ENCODE measurements at regions not wholly inside any gene's neighbourhood (a gene's known extent, or its start where the extent isn't known, plus 50 kb on each side); places are given as distances from the start of the nearest gene placed in this dataset.

GRCh38 chr18:51288582-51288981 lies 91.1 kb upstream of the MEX3C start:
- CTCF ChIA-PET (ENCODE audit: partially characterized antibody): no interaction called here
- no peaks in the 10 kb centered on the region for H3K9me3 ChIP-seq (ENCODE audit: control insufficient read depth in 1 of 2, low read length in 2 of 2)
- POLR2A ChIA-PET (ENCODE audit: partially characterized antibody): no interaction called here

GRCh38 chr18:51290860-51291259 lies 93.4 kb upstream of the MEX3C start:
- H3K27me3 Mint-ChIP-seq: peaks cover 5 to 7% of the 10 kb centered on the region in 2 donors
- H3K27ac Mint-ChIP-seq: no peak overlapping the region
- no peak overlapping the region for H3K4me3 Mint-ChIP-seq
- no peaks in the 10 kb centered on the region for H3K4me1 ChIP-seq (ENCODE audit: insufficient read depth, low read length)
- intact Hi-C loops (cut with micrococcal nuclease): no loop called here
- CTCF ChIA-PET (ENCODE audit: partially characterized antibody): no interaction called here
- no peak overlapping the region for H3K27ac ChIP-seq (ENCODE audit: low read depth, low read length)
- H3K36me3 Mint-ChIP-seq: no peaks in the 10 kb centered on the region
- H3K4me1 Mint-ChIP-seq: no peaks in the 10 kb centered on the region
- DNase-seq: no peak
- peaks cover 0 to 8% (median 3%) of the 10 kb centered on the region in 8 donors for H3K9me3 Mint-ChIP-seq
- H3K27me3 ChIP-seq (ENCODE audit: insufficient read depth, low read length): no peaks in the 10 kb centered on the region
- no peak overlapping the region for H3K4me3 ChIP-seq (ENCODE audit: low read length in 2 of 2)
- POLR2A ChIA-PET (ENCODE audit: partially characterized antibody): no interaction called here
- H3K9me3 ChIP-seq (ENCODE audit: control insufficient read depth in 1 of 2, low read length in 2 of 2): no peaks in the 10 kb centered on the region
- no peaks in the 10 kb centered on the region for H3K36me3 ChIP-seq (ENCODE audit: insufficient read depth, low read length)

More at GRCh38 chr18:51288582-51288981, 91.1 kb upstream of the MEX3C start:
- intact Hi-C loops (cut with micrococcal nuclease): no loop called here
- Mint-ChIP-seq H3K4me3 (no peak overlapping the region), H3K27me3 (peaks cover 0 to 5% of the 10 kb centered on the region in 2 donors), H3K4me1 (no peaks in the 10 kb centered on the region), H3K27ac (no peak overlapping the region), H3K9me3 (peaks cover 0 to 8% (median 2%) of the 10 kb centered on the region in 8 donors), H3K36me3 (no peaks in the 10 kb centered on the region)
- Histone ChIP-seq H3K4me3 (ENCODE audit: low read length in 2 of 2) (no peak overlapping the region), H3K27me3 (ENCODE audit: insufficient read depth, low read length) (no peaks in the 10 kb centered on the region), H3K36me3 (ENCODE audit: insufficient read depth, low read length) (no peaks in the 10 kb centered on the region), H3K27ac (ENCODE audit: low read depth, low read length) (no peak overlapping the region), H3K4me1 (ENCODE audit: insufficient read depth, low read length) (no peaks in the 10 kb centered on the region)
- DNase-seq: no peak

GRCh38 chr18:51300912-51301311 lies 103.4 kb upstream of the MEX3C start:
- Histone ChIP-seq H3K4me1 (ENCODE audit: insufficient read depth, low read length) (no peaks in the 10 kb centered on the region), H3K36me3 (ENCODE audit: insufficient read depth, low read length) (no peaks in the 10 kb centered on the region), H3K27me3 (ENCODE audit: insufficient read depth, low read length) (no peaks in the 10 kb centered on the region), H3K9me3 (ENCODE audit: control insufficient read depth in 1 of 2, low read length in 2 of 2) (no peaks in the 10 kb centered on the region), H3K27ac (ENCODE audit: low read depth, low read length) (no peak overlapping the region), H3K4me3 (ENCODE audit: low read length in 2 of 2) (no peak overlapping the region)
- H3K27ac Mint-ChIP-seq: no peak overlapping the region
- H3K4me3 Mint-ChIP-seq: no peak overlapping the region
- H3K4me1 Mint-ChIP-seq: no peaks in the 10 kb centered on the region
- ChIA-PET CTCF (ENCODE audit: partially characterized antibody) (no interaction called here), POLR2A (ENCODE audit: partially characterized antibody) (no interaction called here)
- DNase-seq: no peak
- no peaks in the 10 kb centered on the region for H3K9me3 Mint-ChIP-seq
- no peaks in the 10 kb centered on the region for H3K36me3 Mint-ChIP-seq
- intact Hi-C loops (cut with micrococcal nuclease): no loop called here
- peaks cover 5 to 6% of the 10 kb centered on the region in 2 donors for H3K27me3 Mint-ChIP-seq

GRCh38 chr18:51301376-51301775 lies 103.9 kb upstream of the MEX3C start:
- ChIA-PET POLR2A (ENCODE audit: partially characterized antibody) (no interaction called here), CTCF (ENCODE audit: partially characterized antibody) (no interaction called here)
- Mint-ChIP-seq H3K27ac (no peak overlapping the region), H3K9me3 (no peaks in the 10 kb centered on the region), H3K27me3 (peaks cover 5 to 6% of the 10 kb centered on the region in 2 donors), H3K4me3 (no peak overlapping the region), H3K36me3 (no peaks in the 10 kb centered on the region), H3K4me1 (no peaks in the 10 kb centered on the region)
- H3K36me3 ChIP-seq (ENCODE audit: insufficient read depth, low read length): no peaks in the 10 kb centered on the region
- H3K4me1 ChIP-seq (ENCODE audit: insufficient read depth, low read length): no peaks in the 10 kb centered on the region
- intact Hi-C loops (cut with micrococcal nuclease): no loop called here
- H3K27ac ChIP-seq (ENCODE audit: low read depth, low read length): no peak overlapping the region
- H3K4me3 ChIP-seq (ENCODE audit: low read length in 2 of 2): no peak overlapping the region
- DNase-seq: no peak
- no peaks in the 10 kb centered on the region for H3K9me3 ChIP-seq (ENCODE audit: control insufficient read depth in 1 of 2, low read length in 2 of 2)
- no peaks in the 10 kb centered on the region for H3K27me3 ChIP-seq (ENCODE audit: insufficient read depth, low read length)

- Mint-ChIP-seq H3K4me1 (no peaks in the 10 kb centered on the region), H3K27ac (no peak overlapping the region), H3K36me3 (no peaks in the 10 kb centered on the region), H3K27me3 (peaks cover 1 to 4% of the 10 kb centered on the region in 2 donors), H3K9me3 (peaks cover 0 to 9% (median under 1%) of the 10 kb centered on the region in 8 donors), H3K4me3 (no peak overlapping the region)
- ChIA-PET CTCF (ENCODE audit: partially characterized antibody) (no interaction called here), POLR2A (ENCODE audit: partially characterized antibody) (no interaction called here)
- Histone ChIP-seq H3K27ac (ENCODE audit: low read depth, low read length) (no peak overlapping the region), H3K27me3 (ENCODE audit: insufficient read depth, low read length) (no peaks in the 10 kb centered on the region), H3K4me1 (ENCODE audit: insufficient read depth, low read length) (no peaks in the 10 kb centered on the region), H3K4me3 (ENCODE audit: low read length in 2 of 2) (no peak overlapping the region), H3K9me3 (ENCODE audit: control insufficient read depth in 1 of 2, low read length in 2 of 2) (no peaks in the 10 kb centered on the region), H3K36me3 (ENCODE audit: insufficient read depth, low read length) (no peaks in the 10 kb centered on the region)
- intact Hi-C loops (cut with micrococcal nuclease): no loop called here
- no peak for DNase-seq
Observed at GRCh38 chr18:51316677-51317076, 119.2 kb upstream of the MEX3C start.

GRCh38 chr18:51321696-51322095 lies 124.2 kb upstream of the MEX3C start:
- DNase-seq: no peak
- H3K9me3 Mint-ChIP-seq: peaks cover 0 to 4% (median under 1%) of the 10 kb centered on the region in 8 donors
- Histone ChIP-seq H3K27me3 (ENCODE audit: insufficient read depth, low read length) (no peaks in the 10 kb centered on the region), H3K9me3 (ENCODE audit: control insufficient read depth in 1 of 2, low read length in 2 of 2) (no peaks in the 10 kb centered on the region), H3K4me1 (ENCODE audit: insufficient read depth, low read length) (no peaks in the 10 kb centered on the region), H3K36me3 (ENCODE audit: insufficient read depth, low read length) (no peaks in the 10 kb centered on the region), H3K27ac (ENCODE audit: low read depth, low read length) (no peak overlapping the region), H3K4me3 (ENCODE audit: low read length in 2 of 2) (no peak overlapping the region)
- H3K27ac Mint-ChIP-seq: no peak overlapping the region
- H3K27me3 Mint-ChIP-seq: peaks cover 1 to 4% of the 10 kb centered on the region in 2 donors
- H3K36me3 Mint-ChIP-seq: no peaks in the 10 kb centered on the region
- intact Hi-C loops (cut with micrococcal nuclease): no loop called here
- no peaks in the 10 kb centered on the region for H3K4me1 Mint-ChIP-seq
- H3K4me3 Mint-ChIP-seq: no peak overlapping the region
- ChIA-PET CTCF (ENCODE audit: partially characterized antibody) (no interaction called here), POLR2A (ENCODE audit: partially characterized antibody) (no interaction called here)

- H3K36me3 Mint-ChIP-seq: no peaks in the 10 kb centered on the region
- no peaks in the 10 kb centered on the region for H3K4me1 ChIP-seq (ENCODE audit: insufficient read depth, low read length)
- intact Hi-C loops (cut with micrococcal nuclease): no loop called here
- DNase-seq: no peak
- H3K9me3 Mint-ChIP-seq: peaks cover 0 to 2% (median 0%) of the 10 kb centered on the region in 8 donors
- H3K4me1 Mint-ChIP-seq: no peaks in the 10 kb centered on the region
- H3K27me3 ChIP-seq (ENCODE audit: insufficient read depth, low read length): no peaks in the 10 kb centered on the region
- H3K36me3 ChIP-seq (ENCODE audit: insufficient read depth, low read length): no peaks in the 10 kb centered on the region
- POLR2A ChIA-PET (ENCODE audit: partially characterized antibody): no interaction called here
- H3K27me3 Mint-ChIP-seq: peaks cover 1 to 4% of the 10 kb centered on the region in 2 donors
- no peaks in the 10 kb centered on the region for H3K9me3 ChIP-seq (ENCODE audit: control insufficient read depth in 1 of 2, low read length in 2 of 2)
- H3K27ac ChIP-seq (ENCODE audit: low read depth, low read length): no peak overlapping the region
- no peak overlapping the region for H3K27ac Mint-ChIP-seq
- no peak overlapping the region for H3K4me3 Mint-ChIP-seq
- CTCF ChIA-PET (ENCODE audit: partially characterized antibody): no interaction called here
- no peak overlapping the region for H3K4me3 ChIP-seq (ENCODE audit: low read length in 2 of 2)
Observed at GRCh38 chr18:51323961-51324360, 126.5 kb upstream of the MEX3C start.

- Mint-ChIP-seq H3K4me1 (no peaks in the 10 kb centered on the region), H3K4me3 (no peak overlapping the region), H3K27ac (no peak overlapping the region), H3K36me3 (no peaks in the 10 kb centered on the region), H3K27me3 (peaks cover 0 to 6% of the 10 kb centered on the region in 2 donors), H3K9me3 (no peaks in the 10 kb centered on the region)
- Histone ChIP-seq H3K9me3 (ENCODE audit: control insufficient read depth in 1 of 2, low read length in 2 of 2) (no peaks in the 10 kb centered on the region), H3K4me3 (ENCODE audit: low read length in 2 of 2) (no peak overlapping the region), H3K36me3 (ENCODE audit: insufficient read depth, low read length) (no peaks in the 10 kb centered on the region), H3K4me1 (ENCODE audit: insufficient read depth, low read length) (no peaks in the 10 kb centered on the region), H3K27me3 (ENCODE audit: insufficient read depth, low read length) (no peaks in the 10 kb centered on the region), H3K27ac (ENCODE audit: low read depth, low read length) (no peak overlapping the region)
- ChIA-PET CTCF (ENCODE audit: partially characterized antibody) (no interaction called here), POLR2A (ENCODE audit: partially characterized antibody) (no interaction called here)
- no peak for DNase-seq
- intact Hi-C loops (cut with micrococcal nuclease): no loop called here
Observed at GRCh38 chr18:51330148-51330547, 132.7 kb upstream of the MEX3C start.
